GM12878 (cell line): ENCODE measurements at regions not wholly inside any gene's neighbourhood (a gene's known extent, or its start where the extent isn't known, plus 50 kb on each side); places are given as distances from the start of the nearest gene placed in this dataset.

Experiments used
- ATAC-seq: fragments of 200-7000 bp; cut with Tn5 transposase; 3 replicates; pipeline ENCODE4 v1.9.1; 2020; ENCODE audit warnings: mild to moderate bottlenecking, moderate library complexity
- BruUV-seq: library from RNA; stranded (reverse); fragments of 400-500 nt; replicated peaks from 2 replicates; lab custom pipeline; 2021; lab: Mats Ljungman, UMichigan
- CTCF ChIA-PET: fragments of 300-600 bp; sonication (Branson Sonifier 250); formaldehyde crosslinking; extraction: SDS; loops from one replicate; lab custom pipeline; 2021; ENCODE audit warnings: inconsistent platforms; lab: Yijun Ruan, JAX
- POLR2A ChIA-PET: fragments of 350-600 bp; formaldehyde crosslinking; extraction: SDS; loops from one replicate; lab custom pipeline; 2021; ENCODE audit warnings: inconsistent platforms; lab: Charles Lee
- RAD21 ChIA-PET: fragments of 300-600 bp; sonication (Branson Sonifier 250); formaldehyde crosslinking; loops from one replicate; lab custom pipeline; 2023; ENCODE audit warnings: antibody characterized with exemption; ENCODE audit not compliant: unreplicated experiment; lab: Charles Lee
- SMC1A ChIA-PET: fragments of 300-600 bp; sonication (Branson Sonifier 250); formaldehyde crosslinking; loops from one replicate; lab custom pipeline; 2023; ENCODE audit not compliant: unreplicated experiment, uncharacterized antibody; lab: Charles Lee
- DNase-seq: peaks from one replicate; pipeline ENCODE4 v3.0.0-alpha.2; 2011; ENCODE audit warnings: low read depth, low spot score
- FAIRE-seq: peaks from 3 replicates; lab custom pipeline; 2011; peaks lifted over from hg19 to GRCh38; lab: Jason Lieb, UNC
- H2AFZ ChIP-seq: 2 replicates; pipeline ENCODE4 v1.6.0; 2011; ENCODE audit warnings: low read depth, low read length, control low read depth; ENCODE audit not compliant: control insufficient read depth
- H3K27ac ChIP-seq: 2 replicates; pipeline ENCODE4 v1.5.1; 2011; ENCODE audit warnings: control low read depth; ENCODE audit not compliant: control insufficient read depth, insufficient read depth
- H3K27me3 ChIP-seq, 2 experiments: replicated peaks in 1 of 2; 2 replicates each; pipeline versions ENCODE4 v1.6.0 to v1.6.1; 2011; ENCODE audit warnings: low read length in 1 of 2; ENCODE audit not compliant: control insufficient read depth in 2 of 2, insufficient read depth in 2 of 2
- H3K36me3 ChIP-seq, 2 experiments: 2 replicates each; pipeline ENCODE4 v1.5.1; 2011; ENCODE audit warnings: low read length in 1 of 2; ENCODE audit not compliant: control insufficient read depth in 2 of 2, insufficient read depth in 2 of 2
- H3K4me1 ChIP-seq: 2 replicates; pipeline ENCODE4 v1.6.1; 2011; ENCODE audit warnings: mild to moderate bottlenecking, low read length, moderate library complexity, mixed read lengths; ENCODE audit not compliant: control insufficient read depth, insufficient read depth
- H3K4me2 ChIP-seq: 2 replicates; pipeline ENCODE4 v1.6.0; 2011; ENCODE audit warnings: control low read depth; ENCODE audit not compliant: control insufficient read depth, insufficient read depth
- H3K4me3 ChIP-seq: fragments of 200-600 bp; sonication (generic); 2 replicates; pipeline ENCODE4 v1.5.1; 2016
- H3K79me2 ChIP-seq: 2 replicates; pipeline ENCODE4 v1.6.0; 2011; ENCODE audit warnings: low read length; ENCODE audit not compliant: control insufficient read depth, insufficient read depth
- H3K9ac ChIP-seq: 2 replicates; pipeline ENCODE4 v1.8.0; 2011; ENCODE audit warnings: low read length, control low read depth, mixed read lengths; ENCODE audit not compliant: control insufficient read depth, insufficient read depth
- H3K9me3 ChIP-seq: replicated peaks from 3 replicates; pipeline ENCODE4 v1.5.1; 2011; ENCODE audit warnings: mild to moderate bottlenecking, low read length; ENCODE audit not compliant: control insufficient read depth, insufficient read depth
- H4K20me1 ChIP-seq: 2 replicates; pipeline ENCODE4 v1.6.0; 2011; ENCODE audit not compliant: control insufficient read depth, insufficient read depth
- ATF7 ChIP-seq: fragments of 450-650 bp; IDR thresholded peaks from 2 replicates; pipeline ENCODE4 v1.6.1; 2016; ENCODE audit warnings: low read depth, mild to moderate bottlenecking
- NFIC ChIP-seq: IDR thresholded peaks from 2 replicates; pipeline ENCODE4 v1.6.1; 2012; ENCODE audit warnings: low read depth, mild to moderate bottlenecking, inconsistent platforms, low read length, moderate library complexity
- POLR2A ChIP-seq: IDR thresholded peaks from 2 replicates; pipeline ENCODE4 v1.6.1; 2011; ENCODE audit warnings: low read depth, mild to moderate bottlenecking, low read length
- RCOR1 ChIP-seq: conservative IDR thresholded peaks from 2 replicates; pipeline ENCODE4 v1.6.1; 2012; ENCODE audit warnings: low read depth, low read length, improper control_type of control experiment
- SRF ChIP-seq, 2 experiments: IDR thresholded peaks; 2 replicates each; pipeline ENCODE4 v1.6.1; 2011; ENCODE audit warnings: low read depth in 2 of 2, low read length in 2 of 2, mild to moderate bottlenecking in 1 of 2, moderate library complexity in 1 of 2
- WGBS: methylation state at CpG from one replicate; pipeline ENCODE4 v1.1.6; 2016; ENCODE audit warnings: low lambda C conversion rate; ENCODE audit not compliant: insufficient replicate concordance, insufficient coverage; ENCODE audit errors: missing lambda C conversion rate; 5-methylcytosine and 5-hydroxymethylcytosine counted together
- in situ Hi-C: fragments of 300-500 bp; cut with MboI; formaldehyde crosslinking; loops from 9 replicates; pipeline ENCODE4 v1.14.3; 2018; ENCODE audit warnings: mixed read lengths
- intact Hi-C: fragments of 100-400 bp; cut with micrococcal nuclease; formaldehyde crosslinking; loops from one replicate; pipeline ENCODE4 v1.14.2; 2022; ENCODE audit not compliant: unreplicated experiment

GRCh38 chr6:126188279-126188909 is 151.5 kb upstream of the CENPW start:
- H3K27ac ChIP-seq = no peak overlapping the region
- 94% methylated on average over 1 of the region's 1 CpG for WGBS
- no peaks in the 10 kb centered on the region for H3K27me3 ChIP-seq
- ChIA-PET RAD21 (no interaction called here), CTCF (no interaction called here), SMC1A (no interaction called here), POLR2A (no interaction called here)
- H3K4me2 ChIP-seq = no peak overlapping the region
- BruUV-seq = no TSS peak
- no peak for FAIRE-seq
- ATAC-seq = no peak
- no peaks in the 10 kb centered on the region for H3K9me3 ChIP-seq
- no peaks in the 10 kb centered on the region for H4K20me1 ChIP-seq
- in situ Hi-C loops = no loop called here
- H3K9ac ChIP-seq = no peak overlapping the region
- intact Hi-C loops = no loop called here
- no peak overlapping the region for H3K4me3 ChIP-seq
- TF ChIP-seq POLR2A = no peak
- no peaks in the 10 kb centered on the region for H3K36me3 ChIP-seq
- no peaks in the 10 kb centered on the region for H3K79me2 ChIP-seq
- DNase-seq = no peak
- H3K4me1 ChIP-seq = 0 out of 2 replicates have a peak, but pooled peaks cover 1% of the 10 kb centered on the region
- H2AFZ ChIP-seq = no peak overlapping the region

GRCh38 chr6:126195625-126196236 is 144.2 kb upstream of the CENPW start:
- ChIA-PET SMC1A (interaction anchor here (0.9 kb wide), 1 partner anchor 8 kb away, joined by 3 read pairs; no protein-coding TSS in a partner anchor), RAD21 (no interaction called here)
- no TSS peak for BruUV-seq

More at GRCh38 chr6:126195625-126196236, 144.2 kb upstream of the CENPW start:
- Histone ChIP-seq H3K36me3 (no peaks in the 10 kb centered on the region), H2AFZ (no peak overlapping the region), H3K9me3 (no peaks in the 10 kb centered on the region; the same call in 2 of the 3 replicates), H3K9ac (no peak overlapping the region), H3K79me2 (no peaks in the 10 kb centered on the region), H3K4me1 (no peaks in the 10 kb centered on the region), H3K27me3 (no peaks in the 10 kb centered on the region), H3K4me3 (no peak overlapping the region), H3K27ac (no peak overlapping the region), H4K20me1 (no peaks in the 10 kb centered on the region), H3K4me2 (no peak overlapping the region)
- intact Hi-C loops (no loop called here), in situ Hi-C loops (no loop called here)
- TF ChIP-seq RCOR1 (no peak), NFIC (no peak), ATF7 (0 out of 2 replicates have a peak, but pooled peaks have one; percentile 16), SRF (IDR thresholded peaks at IDR 0.05; ENCODE audit: low read depth in 2 of 2, low read length in 2 of 2) (0 out of 4 replicates have a peak, but pooled peaks of 1 of the 2 experiments have one; percentile 11)
- WGBS = 0% methylated on average over 1 of the region's 1 CpG
- POLR2A ChIA-PET = no interaction called here
- no peak for FAIRE-seq
- CTCF ChIA-PET = interaction anchor here (1.1 kb wide), 2 partner anchors 21 to 200 kb away, joined by 3 to 5 read pairs; no protein-coding TSS in a partner anchor
- no peak for ATAC-seq
- DNase-seq = no peak
